GM23338 (cell line): ENCODE measurements at regions not wholly inside any gene's neighbourhood (a gene's known extent, or its start where the extent isn't known, plus 50 kb on each side); places are given as distances from the start of the nearest gene placed in this dataset.
A peak's percentile ranks its signal among the peaks of the same experiment; 100 is the strongest.

Experiments
- ATAC-seq: fragments of 200-7000 bp; cut with Tn5 transposase; 3 replicates; pipeline ENCODE4 v1.9.1; 2020
- DNase-seq: peaks from one replicate; pipeline ENCODE4 v3.0.0-alpha.2; 2015; ENCODE audit warnings: low spot score
- H2AFZ ChIP-seq: fragments of 200-600 bp; sonication (generic); 2 replicates; pipeline ENCODE4 v1.8.0; 2016; ENCODE audit warnings: antibody characterized with exemption, mild to moderate bottlenecking, moderate library complexity
- H3F3A ChIP-seq: fragments of 200-600 bp; sonication (generic); replicated peaks from 2 replicates; pipeline ENCODE4 v1.8.0; 2017; ENCODE audit warnings: antibody characterized with exemption, mixed run types, low read depth
- H3K27ac ChIP-seq: fragments of 200-600 bp; sonication (generic); 2 replicates; pipeline ENCODE4 v1.6.1; 2016; ENCODE audit warnings: low read depth
- H3K27me3 ChIP-seq: fragments of 200-600 bp; sonication (generic); 2 replicates; pipeline ENCODE4 v1.8.0; 2016; ENCODE audit warnings: mild to moderate bottlenecking, mixed run types, moderate library complexity; ENCODE audit not compliant: insufficient read depth
- H3K36me3 ChIP-seq: fragments of 200-600 bp; sonication (generic); 2 replicates; pipeline ENCODE4 v1.8.0; 2016; ENCODE audit warnings: mild to moderate bottlenecking; ENCODE audit not compliant: insufficient read depth
- H3K4me1 ChIP-seq: fragments of 200-600 bp; sonication (generic); 2 replicates; pipeline ENCODE4 v1.8.0; 2016; ENCODE audit warnings: mild to moderate bottlenecking, moderate library complexity; ENCODE audit not compliant: insufficient read depth
- H3K4me2 ChIP-seq: fragments of 200-600 bp; sonication (generic); 2 replicates; pipeline ENCODE4 v1.7.1; 2017; ENCODE audit warnings: mixed run types
- H3K4me3 ChIP-seq: fragments of 200-600 bp; sonication (generic); 2 replicates; pipeline ENCODE4 v1.6.1; 2016; ENCODE audit warnings: mixed run types
- H3K79me2 ChIP-seq: fragments of 200-600 bp; sonication (generic); replicated peaks from 2 replicates; pipeline ENCODE4 v1.8.0; 2017; ENCODE audit warnings: mild to moderate bottlenecking; ENCODE audit not compliant: insufficient read depth
- H3K9me2 ChIP-seq: fragments of 200-600 bp; sonication (generic); 2 replicates; pipeline ENCODE4 v1.8.0; 2017; ENCODE audit not compliant: insufficient read depth
- H4K20me1 ChIP-seq: fragments of 200-600 bp; sonication (generic); replicated peaks from 2 replicates; pipeline ENCODE4 v1.8.0; 2017; ENCODE audit warnings: mild to moderate bottlenecking; ENCODE audit not compliant: insufficient read depth
- H3K27ac Mint-ChIP-seq: 2 replicates; pipeline ENCODE4 v1.8.0; 2020; ENCODE audit warnings: inconsistent platforms, mild to moderate bottlenecking, moderate library complexity, mixed read lengths
- H3K27me3 Mint-ChIP-seq: 3 replicates; pipeline ENCODE4 v1.8.0; 2022; ENCODE audit warnings: low read depth, mild to moderate bottlenecking, moderate library complexity, mixed read lengths, inconsistent platforms; ENCODE audit not compliant: insufficient read depth, poor library complexity
- H3K36me3 Mint-ChIP-seq: 3 replicates; pipeline ENCODE4 v1.8.0; 2021; ENCODE audit warnings: low read depth, mild to moderate bottlenecking, inconsistent platforms, moderate library complexity, mixed read lengths
- H3K4me1 Mint-ChIP-seq: 3 replicates; pipeline ENCODE4 v1.8.0; 2020; ENCODE audit warnings: mild to moderate bottlenecking, inconsistent platforms, mixed read lengths
- H3K4me3 Mint-ChIP-seq: 3 replicates; pipeline ENCODE4 v1.8.0; 2021; ENCODE audit warnings: moderate library complexity, mild to moderate bottlenecking, inconsistent platforms, mixed read lengths
- H3K9me3 Mint-ChIP-seq: 3 replicates; pipeline ENCODE4 v1.8.0; 2020; ENCODE audit warnings: moderate library complexity, mild to moderate bottlenecking, inconsistent platforms, mixed read lengths
- CREB1 ChIP-seq: fragments of 250-450 bp; sonication (Bioruptor Pico); IDR thresholded peaks from 2 replicates; pipeline ENCODE4 v1.5.0; 2020; ENCODE audit warnings: low read depth, mild to moderate bottlenecking, moderate library complexity
- CTCF ChIP-seq, 2 experiments: fragments of 200-600 bp in 1 of 2; sonication (generic) in 1 of 2; conservative IDR thresholded peaks; 2 replicates each; pipeline versions ENCODE4 v1.5.1 to v1.6.1; 2016 to 2017; ENCODE audit warnings: antibody characterized with exemption in 2 of 2, low read depth in 2 of 2, mild to moderate bottlenecking in 2 of 2, moderate library complexity in 1 of 2
- EZH2 ChIP-seq: fragments of 200-600 bp; sonication (generic); IDR thresholded peaks from one replicate; pipeline ENCODE4 v1.8.0; 2017; ENCODE audit warnings: antibody characterized with exemption, mild to moderate bottlenecking, low read depth; ENCODE audit not compliant: unreplicated experiment
- NANOG ChIP-seq: IDR thresholded peaks from 2 replicates; pipeline ENCODE4 v1.6.1; 2016; ENCODE audit warnings: antibody characterized with exemption, borderline replicate concordance
- TF ChIP-seq, protein P1 (sequence below): IDR thresholded peaks from one replicate; pipeline ENCODE4 v1.6.1; 2018; ENCODE audit warnings: antibody characterized with exemption; ENCODE audit not compliant: unreplicated experiment

DNA sequence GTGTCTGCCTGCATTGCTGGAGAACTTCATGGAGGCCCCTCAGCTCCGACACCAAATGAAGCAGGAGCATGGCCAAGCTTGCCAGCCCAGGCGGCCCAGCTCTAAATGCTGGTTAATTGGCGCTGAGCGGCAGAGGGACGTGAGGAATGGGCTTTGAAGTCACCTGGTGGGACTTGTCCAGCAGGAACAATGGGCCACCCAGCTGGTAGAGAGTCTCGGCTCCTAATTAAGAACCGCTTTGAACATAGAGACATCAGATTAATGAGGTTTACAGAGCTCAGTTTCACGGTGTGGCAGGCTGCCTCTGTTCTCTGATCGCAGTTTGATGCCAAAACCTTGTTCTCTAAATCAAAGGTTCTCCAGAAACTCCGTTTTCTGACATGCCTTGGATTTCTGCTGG lies 77.5 kb upstream of the LINGO1 start:
- H3K36me3 ChIP-seq, result no peaks in the 10 kb centered on the region
- H3K4me1 Mint-ChIP-seq, result peaks cover 12% of the 10 kb centered on the region
- H3K79me2 ChIP-seq, result no peaks in the 10 kb centered on the region
- H3K4me2 ChIP-seq, result no peak overlapping the region
- no peaks in the 10 kb centered on the region for H4K20me1 ChIP-seq
- no peaks in the 10 kb centered on the region for H3K36me3 Mint-ChIP-seq
- TF ChIP-seq CREB1 (CRISPR knock-in tag) (no peak), EZH2 (no peak), CTCF (conservative IDR thresholded peaks at IDR 0.05; ENCODE audit: low read depth in 2 of 2) (no peak)
- H3K4me3 ChIP-seq, result no peak overlapping the region
- H3K27me3 Mint-ChIP-seq, result peaks cover 4% of the 10 kb centered on the region
- no peaks in the 10 kb centered on the region for H3K27me3 ChIP-seq
- H3K4me3 Mint-ChIP-seq, result no peak overlapping the region
- no peak overlapping the region for H2AFZ ChIP-seq
- no peaks in the 10 kb centered on the region for H3K9me2 ChIP-seq
- no peaks in the 10 kb centered on the region for H3F3A ChIP-seq
- H3K27ac Mint-ChIP-seq, result no peak overlapping the region
- no peak for ATAC-seq
- H3K4me1 ChIP-seq, result no peaks in the 10 kb centered on the region
- no peak for DNase-seq
- H3K9me3 Mint-ChIP-seq, result no peaks in the 10 kb centered on the region
- no peak overlapping the region for H3K27ac ChIP-seq

GRCh38 chr15:77709135-77709886 lies 76.6 kb upstream of the LINGO1 start:
- H3K4me1 Mint-ChIP-seq, result peaks cover 12% of the 10 kb centered on the region
- no peaks in the 10 kb centered on the region for H3F3A ChIP-seq
- H3K4me3 ChIP-seq, result no peak overlapping the region
- no peak overlapping the region for H3K27ac ChIP-seq
- no peak overlapping the region for H3K27ac Mint-ChIP-seq
- no peaks in the 10 kb centered on the region for H3K79me2 ChIP-seq
- no peaks in the 10 kb centered on the region for H3K9me3 Mint-ChIP-seq
- TF ChIP-seq CREB1 (CRISPR knock-in tag), result no peak
- TF ChIP-seq CTCF (conservative IDR thresholded peaks at IDR 0.05; ENCODE audit: low read depth in 2 of 2), result 0 out of 4 replicates have a peak, but pooled peaks of 1 of the 2 experiments have one; percentile 4
- TF ChIP-seq, protein P1, sequence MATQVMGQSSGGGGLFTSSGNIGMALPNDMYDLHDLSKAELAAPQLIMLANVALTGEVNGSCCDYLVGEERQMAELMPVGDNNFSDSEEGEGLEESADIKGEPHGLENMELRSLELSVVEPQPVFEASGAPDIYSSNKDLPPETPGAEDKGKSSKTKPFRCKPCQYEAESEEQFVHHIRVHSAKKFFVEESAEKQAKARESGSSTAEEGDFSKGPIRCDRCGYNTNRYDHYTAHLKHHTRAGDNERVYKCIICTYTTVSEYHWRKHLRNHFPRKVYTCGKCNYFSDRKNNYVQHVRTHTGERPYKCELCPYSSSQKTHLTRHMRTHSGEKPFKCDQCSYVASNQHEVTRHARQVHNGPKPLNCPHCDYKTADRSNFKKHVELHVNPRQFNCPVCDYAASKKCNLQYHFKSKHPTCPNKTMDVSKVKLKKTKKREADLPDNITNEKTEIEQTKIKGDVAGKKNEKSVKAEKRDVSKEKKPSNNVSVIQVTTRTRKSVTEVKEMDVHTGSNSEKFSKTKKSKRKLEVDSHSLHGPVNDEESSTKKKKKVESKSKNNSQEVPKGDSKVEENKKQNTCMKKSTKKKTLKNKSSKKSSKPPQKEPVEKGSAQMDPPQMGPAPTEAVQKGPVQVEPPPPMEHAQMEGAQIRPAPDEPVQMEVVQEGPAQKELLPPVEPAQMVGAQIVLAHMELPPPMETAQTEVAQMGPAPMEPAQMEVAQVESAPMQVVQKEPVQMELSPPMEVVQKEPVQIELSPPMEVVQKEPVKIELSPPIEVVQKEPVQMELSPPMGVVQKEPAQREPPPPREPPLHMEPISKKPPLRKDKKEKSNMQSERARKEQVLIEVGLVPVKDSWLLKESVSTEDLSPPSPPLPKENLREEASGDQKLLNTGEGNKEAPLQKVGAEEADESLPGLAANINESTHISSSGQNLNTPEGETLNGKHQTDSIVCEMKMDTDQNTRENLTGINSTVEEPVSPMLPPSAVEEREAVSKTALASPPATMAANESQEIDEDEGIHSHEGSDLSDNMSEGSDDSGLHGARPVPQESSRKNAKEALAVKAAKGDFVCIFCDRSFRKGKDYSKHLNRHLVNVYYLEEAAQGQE, result peak; percentile 78
- TF ChIP-seq NANOG, result no peak
- H3K36me3 Mint-ChIP-seq, result no peaks in the 10 kb centered on the region
- ATAC-seq (no peak), DNase-seq (no peak)
- H3K4me3 Mint-ChIP-seq, result no peak overlapping the region
- H2AFZ ChIP-seq, result no peak overlapping the region
- H3K4me1 ChIP-seq, result no peaks in the 10 kb centered on the region
- H4K20me1 ChIP-seq, result no peaks in the 10 kb centered on the region
- H3K27me3 ChIP-seq, result no peaks in the 10 kb centered on the region
- no peaks in the 10 kb centered on the region for H3K9me2 ChIP-seq
- H3K4me2 ChIP-seq, result no peak overlapping the region
- H3K27me3 Mint-ChIP-seq, result peaks cover 4% of the 10 kb centered on the region
- no peaks in the 10 kb centered on the region for H3K36me3 ChIP-seq
